HL-60 (cell line): ENCODE measurements at regions not wholly inside any gene's neighbourhood (a gene's known extent, or its start where the extent isn't known, plus 50 kb on each side); places are given as distances from the start of the nearest gene placed in this dataset.

Experiments
- CTCF ChIP-seq: IDR thresholded peaks from one replicate; pipeline ENCODE4 v1.5.1; 2011; ENCODE audit warnings: low read length, control low read depth, inconsistent platforms; ENCODE audit not compliant: insufficient read depth
- POLR2AphosphoS5 ChIP-seq: IDR thresholded peaks from 2 replicates; pipeline ENCODE4 v1.6.1; 2012; ENCODE audit warnings: low read depth
- REST ChIP-seq: IDR thresholded peaks from 2 replicates; pipeline ENCODE4 v1.6.1; 2012; ENCODE audit warnings: low read depth; ENCODE audit not compliant: insufficient replicate concordance

- no peak for TF ChIP-seq CTCF
- TF ChIP-seq POLR2AphosphoS5 = no peak
- no peak for TF ChIP-seq REST
Observed at GRCh38 chr17:34485999-34486398, 93.4 kb upstream of the TMEM132E start.
